ENCODE measurements at regions not wholly inside any gene's neighbourhood (a gene's known extent, or its start where the extent isn't known, plus 50 kb on each side); places are given as distances from the start of the nearest gene placed in this dataset.
"Not testable (repeated sequence)": the region's sequence is repeated elsewhere in the genome, so short reads cannot be mapped to it uniquely, and the experiment has no call there.

- no peak overlapping the region for H2BK15ac ChIP-seq (ENCODE audit: low read depth, low read length)
- no peak overlapping the region for H3K18ac ChIP-seq (ENCODE audit: low read depth, low read length)
- POLR2A ChIA-PET (ENCODE audit: unreplicated experiment): no interaction called here
- H3K14ac ChIP-seq (replicated peaks; ENCODE audit: low read depth, low read length): no peak overlapping the region
- no peak overlapping the region for H2BK5ac ChIP-seq (ENCODE audit: low read depth, low read length, poor library complexity, severe bottlenecking)
- H2AK9ac ChIP-seq (replicated peaks; ENCODE audit: low read depth, low read length, poor library complexity): no peak overlapping the region
- CTCF ChIA-PET: no interaction called here
- H3K9me1 ChIP-seq (ENCODE audit: insufficient read depth, low read length): no peaks in the 10 kb centered on the region
- no peak overlapping the region for H3K23ac ChIP-seq (ENCODE audit: low read depth, low read length)
- H3K4me1 ChIP-seq (ENCODE audit: control insufficient read depth, insufficient read depth, low read length): no peaks in the 10 kb centered on the region
- peaks cover 5% of the 10 kb centered on the region for H3K9me3 ChIP-seq (ENCODE audit: control insufficient read depth, insufficient read depth, low read length)
- H4K8ac ChIP-seq (ENCODE audit: low read depth in 2 of 2, low read length in 2 of 2): no peak overlapping the region
- no peak for TF ChIP-seq NFE2L2 (IDR thresholded peaks at IDR 0.05; ENCODE audit: low read depth, low read length)
- TF ChIP-seq MXI1 (IDR thresholded peaks at IDR 0.05; ENCODE audit: borderline replicate concordance, low read depth, low read length): no peak
- no peak for TF ChIP-seq CTCF (conservative IDR thresholded peaks at IDR 0.05; ENCODE audit: low read depth, low read length)
- no peak for TF ChIP-seq MAZ (IDR thresholded peaks at IDR 0.05; ENCODE audit: borderline replicate concordance, low read depth, low read length)
- no peak for TF ChIP-seq RCOR1 (IDR thresholded peaks at IDR 0.05; ENCODE audit: insufficient replicate concordance, low read length)
- no peak for TF ChIP-seq POLR2A (IDR thresholded peaks at IDR 0.05; ENCODE audit: low read depth, low read length)
- TF ChIP-seq CEBPB (IDR thresholded peaks at IDR 0.05; ENCODE audit: low read depth, low read length): no peak
- H4K5ac ChIP-seq (ENCODE audit: low read depth, low read length): no peak overlapping the region
- H3K36me3 ChIP-seq (ENCODE audit: control insufficient read depth, insufficient read depth, low read length): no peaks in the 10 kb centered on the region
- no peak overlapping the region for H3K9ac ChIP-seq (ENCODE audit: low read depth, low read length)
- no peaks in the 10 kb centered on the region for H3K79me1 ChIP-seq (ENCODE audit: low read depth in 1 of 2, low read length in 2 of 2)
- dilution Hi-C loops (cut with HindIII; ENCODE audit: low sequenced_read_pairs, unreplicated experiment) (no loop called here), intact Hi-C loops (cut with micrococcal nuclease) (no loop called here), in situ Hi-C loops (cut with MboI; ENCODE audit: low sequenced_read_pairs) (no loop called here)
- no CpG with 5 or more reads among the region's 9 CpGs for WGBS, 2 experiments (ENCODE audit: extremely low coverage in 2 of 2, insufficient read length in 1 of 2)
- H3K4me3 ChIP-seq (ENCODE audit: insufficient read depth, low read depth, low read length): no peak overlapping the region
- H3K4me2 ChIP-seq (ENCODE audit: low read depth, low read length): no peak overlapping the region
- DNase-seq (no peak), ATAC-seq (ENCODE audit: low read depth) (no peak)
- peaks cover 37% of the 10 kb centered on the region for H3K27me3 ChIP-seq (ENCODE audit: control insufficient read depth, insufficient read depth, low read length)
- H3K56ac ChIP-seq (ENCODE audit: extremely low read depth, insufficient read depth, low read length): no peak overlapping the region
- no peak overlapping the region for H3K4ac ChIP-seq (ENCODE audit: low read depth, low read length)
- H2BK20ac ChIP-seq (ENCODE audit: low read depth, low read length): no peak overlapping the region
- H4K20me1 ChIP-seq (ENCODE audit: insufficient read depth, low read length): no peaks in the 10 kb centered on the region
- no peak overlapping the region for H3K27ac ChIP-seq (ENCODE audit: insufficient read depth, low read length)
- no peak overlapping the region for H2AK5ac ChIP-seq (ENCODE audit: low read depth, low read length)
- no TSS peak for BruUV-seq (replicated peaks)
- H4K91ac ChIP-seq (ENCODE audit: insufficient read depth, low read depth, low read length): no peak overlapping the region
- H2BK120ac ChIP-seq (ENCODE audit: low read depth, low read length): no peak overlapping the region
- no peak overlapping the region for H2AFZ ChIP-seq (replicated peaks; ENCODE audit: low read length, poor library complexity)
Measured at GRCh38 chr15:69679623-69680228, 227.1 kb downstream of the RPLP1 start.

- ATAC-seq (ENCODE audit: low read depth); H2AFZ ChIP-seq (replicated peaks; ENCODE audit: low read length, poor library complexity); H3K56ac ChIP-seq (ENCODE audit: extremely low read depth, insufficient read depth, low read length); BruUV-seq (replicated peaks); dilution Hi-C loops (cut with HindIII; ENCODE audit: low sequenced_read_pairs, unreplicated experiment); H2AK5ac ChIP-seq (ENCODE audit: low read depth, low read length); H3K4ac ChIP-seq (ENCODE audit: low read depth, low read length); H4K20me1 ChIP-seq (ENCODE audit: insufficient read depth, low read length); H3K79me1 ChIP-seq (ENCODE audit: low read depth in 1 of 2, low read length in 2 of 2); H2BK120ac ChIP-seq (ENCODE audit: low read depth, low read length); H3K9ac ChIP-seq (ENCODE audit: low read depth, low read length); H3K36me3 ChIP-seq (ENCODE audit: control insufficient read depth, insufficient read depth, low read length); H3K27ac ChIP-seq (ENCODE audit: insufficient read depth, low read length); H2BK20ac ChIP-seq (ENCODE audit: low read depth, low read length); H3K18ac ChIP-seq (ENCODE audit: low read depth, low read length); H4K8ac ChIP-seq (ENCODE audit: low read depth in 2 of 2, low read length in 2 of 2); H2AK9ac ChIP-seq (replicated peaks; ENCODE audit: low read depth, low read length, poor library complexity); H4K5ac ChIP-seq (ENCODE audit: low read depth, low read length); intact Hi-C loops (cut with micrococcal nuclease); POLR2A ChIA-PET (ENCODE audit: unreplicated experiment); H4K91ac ChIP-seq (ENCODE audit: insufficient read depth, low read depth, low read length); H3K14ac ChIP-seq (replicated peaks; ENCODE audit: low read depth, low read length); H3K4me2 ChIP-seq (ENCODE audit: low read depth, low read length); in situ Hi-C loops (cut with MboI; ENCODE audit: low sequenced_read_pairs); CTCF ChIA-PET; H3K4me3 ChIP-seq (ENCODE audit: insufficient read depth, low read depth, low read length); DNase-seq; H3K9me1 ChIP-seq (ENCODE audit: insufficient read depth, low read length); H3K23ac ChIP-seq (ENCODE audit: low read depth, low read length); H3K4me1 ChIP-seq (ENCODE audit: control insufficient read depth, insufficient read depth, low read length); H2BK15ac ChIP-seq (ENCODE audit: low read depth, low read length); H2BK5ac ChIP-seq (ENCODE audit: low read depth, low read length, poor library complexity, severe bottlenecking): not testable (repeated sequence)
- peaks cover 26% of the 10 kb centered on the region for H3K9me3 ChIP-seq (ENCODE audit: control insufficient read depth, insufficient read depth, low read length)
- peaks cover 19% of the 10 kb centered on the region for H3K27me3 ChIP-seq (ENCODE audit: control insufficient read depth, insufficient read depth, low read length)
- no CpG with 5 or more reads among the region's 4 CpGs for WGBS, 2 experiments (ENCODE audit: extremely low coverage in 2 of 2, insufficient read length in 1 of 2)
Measured at GRCh38 chr15:69684823-69685222, 232.2 kb downstream of the RPLP1 start.
